NCI-H69 (cell line): ENCODE measurements at regions not wholly inside any gene's neighbourhood (a gene's known extent, or its start where the extent isn't known, plus 50 kb on each side); places are given as distances from the start of the nearest gene placed in this dataset.

Experiments
- DNase-seq: peaks from one replicate; lab custom pipeline; 2025; lab: John Stamatoyannopoulos, UW

DNA sequence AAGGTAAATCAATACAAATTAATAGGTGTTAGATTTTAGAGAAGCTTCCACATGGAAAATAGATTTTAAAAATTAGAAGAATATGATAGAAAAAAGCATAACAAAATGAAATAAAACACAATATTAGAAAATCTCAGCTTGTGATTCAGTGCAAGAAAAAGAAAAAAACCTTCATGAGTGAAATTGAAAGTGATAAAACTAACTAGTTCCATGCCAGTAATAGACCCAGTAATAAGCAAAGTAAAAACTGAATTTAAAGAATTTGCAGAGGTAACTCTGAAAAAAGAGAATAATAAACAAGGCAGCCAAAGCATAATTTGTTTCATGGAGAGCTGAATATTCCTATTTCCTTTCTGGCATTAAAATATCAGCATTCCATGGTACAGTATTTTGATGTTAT is 174.3 kb upstream of the TENM3 start:
- no peak for DNase-seq

DNA sequence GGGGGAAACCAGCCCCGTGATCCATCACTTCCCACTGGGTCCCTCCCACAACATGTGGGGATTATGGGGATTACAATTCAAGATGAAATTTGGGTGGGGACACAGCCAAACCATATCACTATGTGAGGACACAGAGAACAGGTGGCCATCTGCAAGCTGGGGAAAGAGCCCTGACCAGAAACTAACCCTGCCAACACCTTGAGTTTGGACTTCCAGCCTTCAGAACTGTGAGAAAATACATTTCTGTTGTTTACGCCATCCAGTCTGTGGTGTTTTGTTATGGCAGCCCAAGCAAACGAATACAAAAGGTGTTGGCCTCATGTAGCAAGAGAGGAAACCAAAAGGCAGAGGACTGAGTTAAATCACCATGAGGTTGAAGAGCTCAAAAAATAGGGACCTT is 169.9 kb upstream of the TENM3 start:
- no peak for DNase-seq

DNA sequence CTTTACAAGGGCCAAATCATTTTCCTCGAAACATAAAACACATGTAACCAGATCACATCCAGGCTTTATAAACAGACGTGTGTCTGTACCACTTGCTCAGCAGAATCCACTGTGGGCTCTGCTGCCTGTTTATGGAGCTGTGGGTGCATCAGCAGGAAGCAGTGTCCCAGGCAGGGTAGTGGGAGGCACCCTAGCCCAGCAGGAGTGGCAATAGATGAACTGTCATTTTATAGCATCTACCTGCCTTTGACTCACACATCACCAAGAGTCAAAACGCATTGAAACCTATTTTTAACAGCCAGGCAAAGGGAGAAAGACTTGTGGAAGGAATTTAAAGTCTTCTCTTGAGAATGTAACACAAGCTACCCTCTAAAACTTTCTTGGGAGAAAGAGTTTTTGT is 169.1 kb upstream of the TENM3 start:
- DNase-seq, result peak; percentile 49

GRCh38 chr4:182074810-182075209 is 168.4 kb upstream of the TENM3 start:
- DNase-seq, result peak; percentile 78

DNA sequence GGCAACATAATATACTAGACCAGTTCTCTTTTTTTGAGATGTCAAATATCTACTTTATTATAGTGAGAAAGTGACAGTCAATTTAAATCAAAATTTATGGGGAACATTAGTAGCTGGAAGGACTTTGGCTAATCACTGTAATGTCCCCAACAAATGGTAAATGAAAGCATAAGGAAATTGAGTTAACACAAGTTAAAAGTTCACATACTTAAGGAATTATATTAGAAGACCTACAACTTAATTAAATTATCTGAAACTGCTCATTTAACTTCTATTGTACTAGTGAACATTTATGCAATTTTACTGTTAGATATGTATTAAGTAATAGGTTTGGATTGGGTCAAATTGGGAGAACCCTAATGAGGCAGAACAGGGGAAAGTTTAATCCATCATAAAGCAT is 160.3 kb upstream of the TENM3 start:
- no peak for DNase-seq

- DNase-seq, result peak; percentile 6
Measured at GRCh38 chr4:182083671-182084410, 159.4 kb upstream of the TENM3 start.

DNA sequence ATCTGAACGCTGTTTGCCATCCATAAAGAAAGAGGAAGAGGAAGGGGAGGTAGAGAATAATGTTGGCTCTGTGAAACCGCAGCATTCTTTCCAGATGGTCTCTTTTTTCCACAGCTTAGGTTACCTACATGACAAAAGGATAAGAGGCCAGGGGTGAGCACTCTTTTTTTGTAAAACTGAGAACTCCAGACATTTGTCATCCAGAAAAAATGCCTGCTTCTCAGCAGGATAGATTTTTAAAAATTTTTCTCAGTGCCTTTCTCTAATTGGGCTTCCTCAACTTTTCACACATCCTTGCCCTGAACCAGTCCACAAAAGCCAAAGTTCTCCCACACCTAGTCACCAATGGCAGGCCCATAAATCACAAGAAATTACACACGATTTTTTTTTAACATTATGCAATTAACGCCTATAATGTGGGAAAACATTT is 158.1 kb upstream of the TENM3 start:
- DNase-seq, result peak; percentile 62

DNA sequence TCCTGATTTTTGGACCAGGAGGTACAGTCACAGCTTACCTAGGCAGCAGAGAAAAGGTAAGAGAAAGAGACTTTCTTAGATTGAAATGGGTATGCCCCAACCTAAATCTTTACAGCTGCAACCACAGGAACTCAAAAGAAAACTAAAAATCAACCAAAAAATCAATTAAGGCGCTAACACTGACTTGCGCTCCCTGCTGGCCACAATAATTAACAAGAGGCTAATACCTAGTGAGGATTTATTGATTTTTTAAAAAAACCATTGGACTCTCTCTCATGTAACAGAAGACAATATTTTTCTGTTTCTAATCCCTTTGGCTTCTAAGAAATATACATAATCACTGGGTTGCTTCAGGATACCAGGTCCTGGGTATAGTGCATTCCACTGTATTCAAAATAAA is 153.9 kb upstream of the TENM3 start:
- no peak for DNase-seq

DNA sequence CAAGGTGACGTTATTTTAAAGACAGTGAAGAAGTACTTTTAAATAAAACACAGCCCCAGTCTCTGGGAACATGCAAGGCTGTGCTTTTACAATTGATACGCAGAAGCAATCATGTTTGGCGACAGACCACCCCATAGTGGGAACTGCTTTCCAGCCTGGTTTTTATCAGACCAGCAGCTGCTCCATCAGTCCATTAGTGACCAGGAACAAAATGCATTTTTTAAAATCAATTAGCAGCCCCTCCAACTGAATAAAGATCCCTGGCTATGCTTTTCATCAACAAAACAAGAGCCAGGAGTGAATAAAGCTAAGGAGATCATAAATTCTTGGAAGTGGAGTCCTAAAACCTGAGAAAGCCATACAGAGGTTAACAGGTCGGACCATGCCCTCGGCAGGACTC is 153.0 kb upstream of the TENM3 start:
- no peak for DNase-seq

DNA sequence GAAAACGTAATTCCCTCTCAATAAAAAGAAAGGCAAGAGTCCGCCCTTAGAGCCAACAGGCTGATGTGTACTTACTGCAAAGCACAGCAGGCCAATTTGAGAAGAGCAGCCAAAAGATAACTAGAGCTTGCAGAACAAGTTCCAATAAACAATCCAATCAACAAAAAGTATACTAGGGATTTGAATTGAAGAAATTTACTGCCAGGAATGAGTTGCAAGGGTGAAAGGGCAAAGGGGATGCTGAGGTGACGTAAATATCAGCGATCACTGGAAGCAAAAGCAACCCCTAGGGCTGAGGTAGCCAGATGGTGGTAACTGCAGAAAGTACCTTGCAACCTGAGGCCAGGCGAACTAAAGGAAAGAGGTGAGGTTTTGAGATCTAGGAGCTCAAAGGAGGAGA is 152.1 kb upstream of the TENM3 start:
- DNase-seq, result no peak

- DNase-seq, result no peak
Measured at GRCh38 chr4:182093431-182093831, 149.8 kb upstream of the TENM3 start.

GRCh38 chr4:182093935-182094334 is 149.3 kb upstream of the TENM3 start:
- DNase-seq, result no peak

DNA sequence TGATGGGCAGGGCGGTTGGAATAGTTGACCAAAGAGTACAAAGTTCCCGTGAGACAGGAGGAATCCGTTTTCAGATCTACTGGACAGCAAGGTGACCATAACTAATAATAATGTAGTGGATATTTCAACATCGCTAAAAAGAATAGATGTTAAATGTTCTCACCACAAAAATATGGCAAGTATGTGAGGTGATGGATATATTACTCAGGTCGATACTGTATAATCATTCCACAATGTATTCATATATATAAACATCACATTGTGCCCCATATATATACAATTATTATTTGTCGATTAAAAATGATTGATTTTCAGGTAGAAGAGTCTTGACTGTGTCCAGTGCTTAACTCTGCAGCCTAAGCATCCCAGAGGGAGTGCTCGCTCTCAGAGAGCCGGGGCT is 141.6 kb upstream of the TENM3 start:
- DNase-seq, result no peak

- no peak for DNase-seq
Measured at GRCh38 chr4:182102576-182102975, 140.6 kb upstream of the TENM3 start.

GRCh38 chr4:182103614-182104319 is 139.4 kb upstream of the TENM3 start:
- no peak for DNase-seq

DNA sequence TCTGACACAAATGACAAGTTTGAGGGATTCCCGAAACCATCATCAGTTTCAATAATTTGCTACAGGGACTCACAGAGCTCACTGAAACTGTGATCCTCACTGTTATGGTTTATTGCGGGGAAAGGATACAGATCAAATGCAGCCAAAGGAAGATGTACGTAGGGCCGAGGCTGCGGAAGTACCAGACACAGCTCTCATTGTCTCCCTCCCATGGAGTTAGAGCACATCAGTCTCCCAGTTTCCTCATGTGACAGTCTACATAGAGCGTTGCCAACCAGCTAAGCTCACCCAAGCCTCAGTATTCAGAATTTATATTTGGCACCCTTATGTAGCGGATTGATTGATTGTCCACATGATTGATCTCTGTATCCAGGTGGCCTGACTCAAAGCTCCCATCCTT is 137.8 kb upstream of the TENM3 start:
- DNase-seq, result no peak

GRCh38 chr4:182107931-182108330 is 135.3 kb upstream of the TENM3 start:
- no peak for DNase-seq

DNA sequence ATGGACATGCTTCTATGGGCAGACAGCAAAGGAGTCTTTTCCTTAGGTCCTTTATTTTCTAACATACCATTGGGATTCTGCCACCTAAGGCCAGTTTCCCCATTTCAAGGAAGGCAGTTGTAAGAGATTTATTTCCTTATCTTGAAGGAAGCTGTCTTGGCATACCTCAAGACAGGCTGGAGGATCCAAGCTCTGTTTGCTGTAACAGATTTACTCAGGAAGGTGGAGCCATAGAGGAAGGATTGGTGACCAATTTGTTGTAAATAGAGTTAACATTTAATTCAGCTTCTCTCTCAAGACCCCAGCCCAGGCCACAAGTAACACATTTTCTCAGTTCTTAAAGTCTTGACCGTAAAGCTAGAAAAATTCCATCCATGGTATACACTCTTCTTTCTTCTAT is 131.6 kb upstream of the TENM3 start:
- DNase-seq, result no peak

DNA sequence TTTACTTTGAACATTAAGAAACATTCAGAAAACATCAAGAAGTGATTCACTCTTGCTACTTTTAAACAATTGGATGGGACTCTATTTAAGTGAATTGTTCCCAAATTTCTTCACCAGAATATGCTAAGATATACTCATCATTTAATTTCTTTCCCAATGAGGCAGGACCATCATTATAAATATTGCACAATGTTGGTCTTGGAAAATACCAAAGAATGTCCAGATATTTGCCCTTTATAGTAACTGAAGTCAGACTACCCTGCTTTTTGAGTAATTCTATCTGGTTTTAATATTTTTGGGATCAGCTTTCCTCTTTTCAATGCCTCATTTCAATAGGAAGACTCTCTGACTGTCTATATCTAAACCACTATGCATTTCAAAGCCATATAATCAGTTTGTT is 129.4 kb upstream of the TENM3 start:
- DNase-seq, result no peak

DNA sequence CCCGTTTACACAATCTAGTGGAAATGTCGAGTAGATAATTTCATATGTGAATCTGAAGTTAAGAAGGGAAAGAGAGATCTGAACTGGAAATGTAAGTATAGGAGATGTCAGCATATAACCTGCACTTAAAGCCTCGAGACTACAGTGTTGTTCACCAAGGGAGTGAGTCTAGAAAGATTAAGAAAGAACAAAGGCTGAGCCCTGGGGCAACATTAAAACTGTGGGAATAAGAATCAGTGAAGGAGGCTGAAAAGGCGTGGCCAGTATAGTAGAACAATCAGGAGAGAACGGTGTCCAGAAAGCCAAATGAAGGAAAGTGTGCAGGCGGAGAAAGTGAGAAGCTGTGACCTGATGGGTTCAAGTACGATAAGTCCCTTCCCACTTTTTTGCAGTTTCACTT is 118.8 kb upstream of the TENM3 start:
- DNase-seq, result no peak

- no peak for DNase-seq
Measured at GRCh38 chr4:182126096-182126495, 117.1 kb upstream of the TENM3 start.

DNA sequence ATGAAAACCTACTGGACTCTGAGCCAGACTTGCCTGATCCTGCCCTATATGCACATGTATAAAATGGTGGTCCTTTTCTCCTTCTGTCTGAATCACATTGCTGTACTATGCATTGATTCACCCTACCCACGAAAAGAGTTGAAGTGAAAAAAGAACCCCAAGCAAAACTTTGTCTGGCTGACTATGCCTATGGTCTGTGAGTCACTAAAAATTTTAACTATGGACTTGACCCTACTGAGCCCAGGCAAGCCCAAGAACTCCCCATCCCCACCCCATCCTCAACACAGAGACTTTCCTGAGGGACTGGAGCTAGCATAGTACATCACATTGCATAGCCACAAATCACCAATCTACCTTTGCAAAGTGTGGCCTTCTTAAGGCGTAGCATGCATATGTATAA is 116.6 kb upstream of the TENM3 start:
- DNase-seq, result no peak

DNA sequence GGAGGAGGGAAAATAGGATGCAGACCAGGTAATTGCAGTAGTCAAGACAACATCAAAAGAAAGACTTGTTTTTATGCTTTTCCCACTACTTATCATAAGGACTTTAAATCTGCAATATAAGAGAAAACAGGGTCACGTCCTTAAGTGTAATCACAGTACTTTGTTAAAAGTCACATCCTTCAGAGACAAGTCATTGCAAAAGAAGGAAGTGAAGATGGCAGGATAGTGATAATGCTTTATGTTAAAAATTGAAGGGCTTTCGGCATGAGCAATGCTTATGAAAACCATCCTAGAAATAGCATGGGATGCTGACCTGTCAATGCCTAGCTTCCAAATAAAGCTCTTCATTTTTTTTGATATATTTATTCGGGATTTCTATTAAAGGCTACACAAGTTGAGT is 110.2 kb upstream of the TENM3 start:
- no peak for DNase-seq

DNA sequence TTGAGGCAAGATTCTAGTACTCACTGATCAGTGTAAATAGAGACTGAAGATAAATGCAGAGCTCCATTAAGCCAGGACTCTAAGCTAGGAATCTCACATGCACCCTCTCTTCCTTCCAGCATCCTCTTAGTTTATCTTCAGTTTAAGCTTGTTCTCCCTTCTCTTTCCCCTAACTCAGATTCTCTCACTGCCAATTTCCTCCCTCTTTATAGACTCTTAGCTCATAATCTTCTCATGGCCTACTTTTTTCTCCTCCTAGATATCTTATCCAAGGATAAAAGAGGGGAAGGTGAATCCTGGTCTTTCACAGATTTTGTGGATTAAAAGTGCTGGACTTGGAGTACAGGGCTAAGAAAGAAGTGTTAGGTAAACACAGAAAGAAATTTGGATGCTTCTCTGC is 108.9 kb upstream of the TENM3 start:
- DNase-seq, result no peak
